ENCODE measurements at regions not wholly inside any gene's neighbourhood (a gene's known extent, or its start where the extent isn't known, plus 50 kb on each side); places are given as distances from the start of the nearest gene placed in this dataset.

DNA sequence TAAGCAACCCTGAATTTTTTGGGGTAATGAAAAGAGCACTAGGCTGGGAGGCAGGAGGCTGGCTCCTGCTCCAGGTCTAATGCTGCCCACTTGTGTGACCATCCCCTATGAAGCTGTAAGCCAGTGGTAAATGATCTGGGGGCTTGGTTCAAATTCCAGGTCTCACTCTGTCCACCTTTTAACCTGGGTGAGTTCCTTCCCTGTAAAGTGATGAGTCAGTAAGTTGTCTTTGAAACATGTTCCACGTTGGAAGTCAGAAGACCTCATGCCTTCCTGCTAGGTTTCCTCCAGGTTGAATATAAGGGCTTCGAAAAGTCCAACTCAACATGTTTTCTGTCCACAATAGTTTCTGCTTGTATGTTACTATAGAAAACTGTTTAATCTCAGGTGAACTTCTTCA is 160.9 kb upstream of the MYT1L start:
- H3K9ac ChIP-seq (ENCODE audit: low read depth in 1 of 2, low read length in 2 of 2) = no peak overlapping the region
- H3K4me3 ChIP-seq (ENCODE audit: low read depth in 1 of 3, low read length in 3 of 3) = no peak overlapping the region
- peaks cover 0 to 2% (median 0%) of the 10 kb centered on the region in 4 donors for H3K9me3 ChIP-seq (ENCODE audit: control insufficient read depth in 4 of 4, low read length in 3 of 4)
- H3K27ac ChIP-seq (ENCODE audit: low read depth in 1 of 2, low read length in 2 of 2) = no peak overlapping the region
- TF ChIP-seq, protein P1, sequence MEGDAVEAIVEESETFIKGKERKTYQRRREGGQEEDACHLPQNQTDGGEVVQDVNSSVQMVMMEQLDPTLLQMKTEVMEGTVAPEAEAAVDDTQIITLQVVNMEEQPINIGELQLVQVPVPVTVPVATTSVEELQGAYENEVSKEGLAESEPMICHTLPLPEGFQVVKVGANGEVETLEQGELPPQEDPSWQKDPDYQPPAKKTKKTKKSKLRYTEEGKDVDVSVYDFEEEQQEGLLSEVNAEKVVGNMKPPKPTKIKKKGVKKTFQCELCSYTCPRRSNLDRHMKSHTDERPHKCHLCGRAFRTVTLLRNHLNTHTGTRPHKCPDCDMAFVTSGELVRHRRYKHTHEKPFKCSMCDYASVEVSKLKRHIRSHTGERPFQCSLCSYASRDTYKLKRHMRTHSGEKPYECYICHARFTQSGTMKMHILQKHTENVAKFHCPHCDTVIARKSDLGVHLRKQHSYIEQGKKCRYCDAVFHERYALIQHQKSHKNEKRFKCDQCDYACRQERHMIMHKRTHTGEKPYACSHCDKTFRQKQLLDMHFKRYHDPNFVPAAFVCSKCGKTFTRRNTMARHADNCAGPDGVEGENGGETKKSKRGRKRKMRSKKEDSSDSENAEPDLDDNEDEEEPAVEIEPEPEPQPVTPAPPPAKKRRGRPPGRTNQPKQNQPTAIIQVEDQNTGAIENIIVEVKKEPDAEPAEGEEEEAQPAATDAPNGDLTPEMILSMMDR (IDR thresholded peaks at IDR 0.05; ENCODE audit: low read depth, low read length, missing input control) = no peak
- TF ChIP-seq HNF4A (conservative IDR thresholded peaks at IDR 0.05) = no peak
- TF ChIP-seq HNF4G (IDR thresholded peaks at IDR 0.05) = no peak
- TF ChIP-seq YY1 (IDR thresholded peaks at IDR 0.05) = no peak
- TF ChIP-seq SP1 (IDR thresholded peaks at IDR 0.05) = no peak
- no peak for TF ChIP-seq RXRA (IDR thresholded peaks at IDR 0.05)
- no peak for TF ChIP-seq FOXA1 (IDR thresholded peaks at IDR 0.05)
- no peak for TF ChIP-seq NR2F2 (IDR thresholded peaks at IDR 0.05)
- TF ChIP-seq, protein P2, sequence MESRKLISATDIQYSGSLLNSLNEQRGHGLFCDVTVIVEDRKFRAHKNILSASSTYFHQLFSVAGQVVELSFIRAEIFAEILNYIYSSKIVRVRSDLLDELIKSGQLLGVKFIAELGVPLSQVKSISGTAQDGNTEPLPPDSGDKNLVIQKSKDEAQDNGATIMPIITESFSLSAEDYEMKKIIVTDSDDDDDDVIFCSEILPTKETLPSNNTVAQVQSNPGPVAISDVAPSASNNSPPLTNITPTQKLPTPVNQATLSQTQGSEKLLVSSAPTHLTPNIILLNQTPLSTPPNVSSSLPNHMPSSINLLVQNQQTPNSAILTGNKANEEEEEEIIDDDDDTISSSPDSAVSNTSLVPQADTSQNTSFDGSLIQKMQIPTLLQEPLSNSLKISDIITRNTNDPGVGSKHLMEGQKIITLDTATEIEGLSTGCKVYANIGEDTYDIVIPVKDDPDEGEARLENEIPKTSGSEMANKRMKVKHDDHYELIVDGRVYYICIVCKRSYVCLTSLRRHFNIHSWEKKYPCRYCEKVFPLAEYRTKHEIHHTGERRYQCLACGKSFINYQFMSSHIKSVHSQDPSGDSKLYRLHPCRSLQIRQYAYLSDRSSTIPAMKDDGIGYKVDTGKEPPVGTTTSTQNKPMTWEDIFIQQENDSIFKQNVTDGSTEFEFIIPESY (IDR thresholded peaks at IDR 0.05) = no peak
- no peak for TF ChIP-seq GABPA (IDR thresholded peaks at IDR 0.05 in 1 of 2, conservative IDR thresholded peaks at IDR 0.05 in 1 of 2)
- TF ChIP-seq, protein P3, sequence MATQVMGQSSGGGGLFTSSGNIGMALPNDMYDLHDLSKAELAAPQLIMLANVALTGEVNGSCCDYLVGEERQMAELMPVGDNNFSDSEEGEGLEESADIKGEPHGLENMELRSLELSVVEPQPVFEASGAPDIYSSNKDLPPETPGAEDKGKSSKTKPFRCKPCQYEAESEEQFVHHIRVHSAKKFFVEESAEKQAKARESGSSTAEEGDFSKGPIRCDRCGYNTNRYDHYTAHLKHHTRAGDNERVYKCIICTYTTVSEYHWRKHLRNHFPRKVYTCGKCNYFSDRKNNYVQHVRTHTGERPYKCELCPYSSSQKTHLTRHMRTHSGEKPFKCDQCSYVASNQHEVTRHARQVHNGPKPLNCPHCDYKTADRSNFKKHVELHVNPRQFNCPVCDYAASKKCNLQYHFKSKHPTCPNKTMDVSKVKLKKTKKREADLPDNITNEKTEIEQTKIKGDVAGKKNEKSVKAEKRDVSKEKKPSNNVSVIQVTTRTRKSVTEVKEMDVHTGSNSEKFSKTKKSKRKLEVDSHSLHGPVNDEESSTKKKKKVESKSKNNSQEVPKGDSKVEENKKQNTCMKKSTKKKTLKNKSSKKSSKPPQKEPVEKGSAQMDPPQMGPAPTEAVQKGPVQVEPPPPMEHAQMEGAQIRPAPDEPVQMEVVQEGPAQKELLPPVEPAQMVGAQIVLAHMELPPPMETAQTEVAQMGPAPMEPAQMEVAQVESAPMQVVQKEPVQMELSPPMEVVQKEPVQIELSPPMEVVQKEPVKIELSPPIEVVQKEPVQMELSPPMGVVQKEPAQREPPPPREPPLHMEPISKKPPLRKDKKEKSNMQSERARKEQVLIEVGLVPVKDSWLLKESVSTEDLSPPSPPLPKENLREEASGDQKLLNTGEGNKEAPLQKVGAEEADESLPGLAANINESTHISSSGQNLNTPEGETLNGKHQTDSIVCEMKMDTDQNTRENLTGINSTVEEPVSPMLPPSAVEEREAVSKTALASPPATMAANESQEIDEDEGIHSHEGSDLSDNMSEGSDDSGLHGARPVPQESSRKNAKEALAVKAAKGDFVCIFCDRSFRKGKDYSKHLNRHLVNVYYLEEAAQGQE (IDR thresholded peaks at IDR 0.05) = no peak
- no peak for TF ChIP-seq RAD21 (IDR thresholded peaks at IDR 0.05)
- no peaks in the 10 kb centered on the region for H3K36me3 ChIP-seq (ENCODE audit: control insufficient read depth in 4 of 4, insufficient read depth in 3 of 4, low read depth in 1 of 4, low read length in 3 of 4)
- no peak for DNase-seq (ENCODE audit: low spot score)
- no peaks in the 10 kb centered on the region for H3K4me1 ChIP-seq (ENCODE audit: control insufficient read depth in 4 of 4, insufficient read depth in 4 of 4, low read length in 3 of 4)
- WGBS = 59% methylated on average over 2 of the region's 2 CpGs
- H3K27me3 ChIP-seq (ENCODE audit: control insufficient read depth in 4 of 4, insufficient read depth in 4 of 4, low read length in 3 of 4) = no peaks in the 10 kb centered on the region

DNA sequence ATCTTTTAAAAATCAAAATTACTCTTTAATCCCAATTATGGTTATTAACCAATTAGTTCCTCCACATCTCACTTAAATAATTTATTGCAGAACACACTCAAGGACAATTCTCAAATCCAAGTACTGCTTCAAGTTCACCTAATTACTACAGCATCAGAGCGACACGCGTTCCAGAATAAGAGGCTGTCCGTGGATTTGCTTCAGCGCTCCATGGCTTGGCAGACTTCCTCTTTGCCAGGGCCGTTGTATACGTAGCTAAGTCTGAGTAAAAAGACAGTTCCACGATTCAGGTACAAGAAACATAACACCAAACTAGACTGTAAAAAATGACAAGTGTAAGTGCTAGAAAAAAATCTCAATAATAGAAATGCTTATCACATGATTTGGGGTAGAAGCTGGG is 153.2 kb upstream of the MYT1L start:
- no peak for DNase-seq (ENCODE audit: low spot score)
- H3K27ac ChIP-seq (ENCODE audit: low read depth in 1 of 2, low read length in 2 of 2) = no peak overlapping the region
- no peaks in the 10 kb centered on the region for H3K4me1 ChIP-seq (ENCODE audit: control insufficient read depth in 4 of 4, insufficient read depth in 4 of 4, low read length in 3 of 4)
- 89% methylated on average over 8 of the region's 8 CpGs for WGBS
- no peak overlapping the region for H3K9ac ChIP-seq (ENCODE audit: low read depth in 1 of 2, low read length in 2 of 2)
- no peak overlapping the region for H3K4me3 ChIP-seq (ENCODE audit: low read depth in 1 of 3, low read length in 3 of 3)
- no peak for TF ChIP-seq SP1 (IDR thresholded peaks at IDR 0.05)
- TF ChIP-seq, protein P4, sequence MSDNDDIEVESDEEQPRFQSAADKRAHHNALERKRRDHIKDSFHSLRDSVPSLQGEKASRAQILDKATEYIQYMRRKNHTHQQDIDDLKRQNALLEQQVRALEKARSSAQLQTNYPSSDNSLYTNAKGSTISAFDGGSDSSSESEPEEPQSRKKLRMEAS (IDR thresholded peaks at IDR 0.05) = no peak
- TF ChIP-seq, protein P1 (IDR thresholded peaks at IDR 0.05; ENCODE audit: low read depth, low read length, missing input control) = no peak
- peaks cover 0 to 3% (median 0%) of the 10 kb centered on the region in 4 donors for H3K27me3 ChIP-seq (ENCODE audit: control insufficient read depth in 4 of 4, insufficient read depth in 4 of 4, low read length in 3 of 4)
- no peaks in the 10 kb centered on the region for H3K36me3 ChIP-seq (ENCODE audit: control insufficient read depth in 4 of 4, insufficient read depth in 3 of 4, low read depth in 1 of 4, low read length in 3 of 4)
- H3K9me3 ChIP-seq (ENCODE audit: control insufficient read depth in 4 of 4, low read length in 3 of 4) = peaks cover 0 to 6% (median 1%) of the 10 kb centered on the region in 4 donors

All from liver (tissue), 8 donors.